ENCODE measurements at regions not wholly inside any gene's neighbourhood (a gene's known extent, or its start where the extent isn't known, plus 50 kb on each side); places are given as distances from the start of the nearest gene placed in this dataset.

- Histone ChIP-seq H3K27ac (ENCODE audit: insufficient read length, low read depth, low read length) (no peak overlapping the region), H3K23ac (ENCODE audit: insufficient read length, low read depth, low read length) (no peak overlapping the region), H3K79me1 (ENCODE audit: insufficient read depth, low read depth, low read length, poor library complexity, severe bottlenecking) (no peaks in the 10 kb centered on the region), H3K9me3 (ENCODE audit: control insufficient read depth, low read depth, low read length) (no peaks in the 10 kb centered on the region), H2BK20ac (ENCODE audit: low read depth, low read length, poor library complexity, severe bottlenecking) (no peak overlapping the region), H3T11ph (ENCODE audit: low read length) (no peak overlapping the region), H2BK12ac (ENCODE audit: insufficient read length, low read depth, low read length) (no peak overlapping the region), H3K4ac (ENCODE audit: low read depth, low read length) (no peak overlapping the region), H2BK15ac (ENCODE audit: low read depth, low read length) (no peak overlapping the region), H2AFZ (ENCODE audit: low read length) (no peak overlapping the region), H3K14ac (ENCODE audit: insufficient read depth, low read length) (no peak overlapping the region), H3K18ac (ENCODE audit: insufficient read length, low read depth, low read length) (no peak overlapping the region), H3K56ac (ENCODE audit: insufficient read length, low read depth, low read length) (no peak overlapping the region), H3K9ac (ENCODE audit: extremely low read depth, insufficient read length, low read length) (no peak overlapping the region), H2BK5ac (ENCODE audit: insufficient read length, low read length) (no peak overlapping the region), H4K8ac (replicated peaks; ENCODE audit: insufficient read length, low read depth, low read length) (no peak overlapping the region), H4K20me1 (ENCODE audit: control insufficient read depth, insufficient read depth, insufficient read length) (no peaks in the 10 kb centered on the region), H2AK5ac (ENCODE audit: insufficient read length, low read length) (no peak overlapping the region), H3K23me2 (ENCODE audit: insufficient read length, low read depth, low read length, poor library complexity, severe bottlenecking) (no peaks in the 10 kb centered on the region), H3K79me2 (ENCODE audit: insufficient read depth, low read length) (no peaks in the 10 kb centered on the region), H3K4me1 (ENCODE audit: insufficient read depth, low read length) (no peaks in the 10 kb centered on the region; the same call in 1 of the 2 replicates), H4K5ac (ENCODE audit: insufficient read length, low read depth, low read length) (no peak overlapping the region), H2BK120ac (ENCODE audit: low read depth, low read length, poor library complexity, severe bottlenecking) (no peak overlapping the region), H3K4me2 (ENCODE audit: insufficient read depth, insufficient read length, low read length) (no peak overlapping the region), H4K91ac (ENCODE audit: insufficient read length, low read depth, low read length) (no peak overlapping the region), H3K27me3 (ENCODE audit: insufficient read depth, low read length) (no peaks in the 10 kb centered on the region)
- no peaks in the 10 kb centered on the region for H3K9me3 Mint-ChIP-seq
- no CpG with 5 or more reads among the region's 3 CpGs for WGBS (ENCODE audit: extremely low coverage, insufficient read length, low lambda C conversion rate)
- DNase-seq, result no peak
- H3K27me3 Mint-ChIP-seq (ENCODE audit: low read depth), result no peaks in the 10 kb centered on the region
- H3K4me3 Mint-ChIP-seq, result no peak overlapping the region
- H3K36me3 Mint-ChIP-seq (ENCODE audit: insufficient read depth in 1 of 3, low read depth in 3 of 3), result no peaks in the 10 kb centered on the region
- TF ChIP-seq, protein P1, sequence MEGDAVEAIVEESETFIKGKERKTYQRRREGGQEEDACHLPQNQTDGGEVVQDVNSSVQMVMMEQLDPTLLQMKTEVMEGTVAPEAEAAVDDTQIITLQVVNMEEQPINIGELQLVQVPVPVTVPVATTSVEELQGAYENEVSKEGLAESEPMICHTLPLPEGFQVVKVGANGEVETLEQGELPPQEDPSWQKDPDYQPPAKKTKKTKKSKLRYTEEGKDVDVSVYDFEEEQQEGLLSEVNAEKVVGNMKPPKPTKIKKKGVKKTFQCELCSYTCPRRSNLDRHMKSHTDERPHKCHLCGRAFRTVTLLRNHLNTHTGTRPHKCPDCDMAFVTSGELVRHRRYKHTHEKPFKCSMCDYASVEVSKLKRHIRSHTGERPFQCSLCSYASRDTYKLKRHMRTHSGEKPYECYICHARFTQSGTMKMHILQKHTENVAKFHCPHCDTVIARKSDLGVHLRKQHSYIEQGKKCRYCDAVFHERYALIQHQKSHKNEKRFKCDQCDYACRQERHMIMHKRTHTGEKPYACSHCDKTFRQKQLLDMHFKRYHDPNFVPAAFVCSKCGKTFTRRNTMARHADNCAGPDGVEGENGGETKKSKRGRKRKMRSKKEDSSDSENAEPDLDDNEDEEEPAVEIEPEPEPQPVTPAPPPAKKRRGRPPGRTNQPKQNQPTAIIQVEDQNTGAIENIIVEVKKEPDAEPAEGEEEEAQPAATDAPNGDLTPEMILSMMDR (conservative IDR thresholded peaks at IDR 0.05), result no peak
- H3K4me1 Mint-ChIP-seq, result peaks cover 17 to 21% of the 10 kb centered on the region in 2 experiments
- H3K27ac Mint-ChIP-seq, result peak overlapping the region in 2 of 3 experiments; percentile 22 to 52; a peak in 2 of 7 replicates
These were observed 205.8 kb downstream of the DEPDC1B start for GRCh38 chr5:60494144-60494543.

All from H9 (cell line).